Suppressor macrophage treated with lipopolysaccharide for 4 hours (primary cell): ENCODE measurements at regions not wholly inside any gene's neighbourhood (a gene's known extent, or its start where the extent isn't known, plus 50 kb on each side); places are given as distances from the start of the nearest gene placed in this dataset.

ENCODE experiments used
- DNase-seq: peaks from one replicate; pipeline ENCODE4 v3.0.0-alpha.2; 2020

DNA sequence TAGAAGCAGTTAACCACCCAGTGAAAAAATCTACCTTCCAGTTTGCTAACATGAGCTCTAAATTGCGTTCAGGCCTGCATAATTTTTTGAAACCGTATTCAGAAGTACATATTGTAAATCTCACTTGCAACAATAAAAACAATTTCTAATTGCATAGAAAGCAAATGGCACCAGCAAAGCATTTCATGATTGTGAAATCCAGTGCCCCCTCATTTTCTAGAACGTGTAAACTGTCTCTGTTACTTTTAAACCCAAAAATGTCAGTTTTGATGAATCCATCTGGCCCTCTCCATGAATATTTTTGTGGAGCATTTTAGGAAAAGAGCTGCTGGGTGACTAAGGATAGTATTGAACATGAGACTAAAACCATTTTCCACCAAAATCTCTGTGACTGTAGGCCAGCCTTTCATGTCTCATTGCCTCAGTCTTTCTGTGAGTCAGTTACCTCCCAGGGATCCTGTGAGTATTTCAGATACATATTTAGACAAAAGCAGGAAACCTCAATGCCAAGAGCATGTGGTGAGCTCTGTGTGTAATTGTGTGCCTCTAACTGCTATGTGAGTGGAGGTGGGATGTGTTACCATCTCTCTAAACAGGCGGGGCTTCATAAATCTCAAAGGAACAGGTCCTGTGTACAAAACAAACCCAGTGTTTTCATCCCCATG, 477.8 kb upstream of the DCC start:
- DNase-seq: no peak

GRCh38 chr18:51864219-51864965, 475.6 kb upstream of the DCC start:
- DNase-seq: no peak

DNA sequence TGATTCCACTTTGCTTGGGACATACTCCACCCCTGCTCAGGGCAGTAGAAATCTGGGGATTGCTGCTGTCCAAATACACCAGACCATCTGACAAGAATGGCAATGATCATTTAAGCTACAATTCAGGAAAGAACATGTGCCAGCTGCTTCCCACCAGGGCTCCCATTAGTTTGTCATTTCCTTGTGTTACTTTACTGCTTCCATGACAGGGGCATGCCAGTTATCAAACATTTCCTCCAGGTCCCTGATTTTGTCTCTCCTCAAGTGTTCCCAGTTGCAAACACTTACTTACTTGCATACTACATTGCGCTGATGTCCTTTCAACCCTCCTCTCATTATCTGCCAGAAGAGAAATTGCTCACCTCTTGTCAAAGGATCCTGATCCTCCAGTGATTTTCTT, 474.5 kb upstream of the DCC start:
- DNase-seq: no peak

DNA sequence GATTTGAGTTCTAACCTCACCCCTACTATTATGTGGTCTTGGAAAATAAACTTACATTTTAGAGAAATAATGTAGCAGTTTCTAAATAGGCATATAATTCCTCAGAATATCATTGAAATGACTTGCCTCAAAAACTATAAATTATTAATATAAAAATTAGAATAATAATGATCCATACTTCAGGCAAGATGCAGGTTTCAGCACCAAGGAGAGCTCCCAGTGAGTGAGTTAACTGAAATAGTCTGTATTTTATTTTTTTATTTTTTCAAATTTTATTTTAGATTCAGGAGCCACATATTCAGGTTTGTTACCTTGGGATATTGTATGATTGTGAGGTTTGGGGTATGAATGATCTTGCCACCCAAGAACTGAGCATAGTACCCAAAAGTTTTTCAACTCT, 472.2 kb upstream of the DCC start:
- DNase-seq: peak; percentile 5

DNA sequence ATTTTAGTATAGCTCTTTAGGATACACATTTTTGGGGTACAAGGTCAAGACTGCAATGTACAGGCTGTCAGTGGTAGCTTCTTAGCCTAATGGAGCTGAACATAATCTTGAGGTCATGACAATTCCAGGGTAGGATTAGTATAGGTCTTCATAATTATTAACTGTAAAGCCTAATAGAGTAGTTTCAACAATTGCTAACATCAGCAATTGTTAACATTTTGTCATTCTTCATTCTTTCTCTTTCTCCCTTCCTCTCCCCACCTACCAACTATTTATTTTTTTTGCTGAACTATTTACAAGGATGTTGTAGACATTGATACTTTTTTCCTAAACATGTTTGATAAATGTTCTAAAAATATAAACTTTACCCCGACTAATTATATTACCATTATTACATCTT, 461.3 kb upstream of the DCC start:
- no peak for DNase-seq

DNA sequence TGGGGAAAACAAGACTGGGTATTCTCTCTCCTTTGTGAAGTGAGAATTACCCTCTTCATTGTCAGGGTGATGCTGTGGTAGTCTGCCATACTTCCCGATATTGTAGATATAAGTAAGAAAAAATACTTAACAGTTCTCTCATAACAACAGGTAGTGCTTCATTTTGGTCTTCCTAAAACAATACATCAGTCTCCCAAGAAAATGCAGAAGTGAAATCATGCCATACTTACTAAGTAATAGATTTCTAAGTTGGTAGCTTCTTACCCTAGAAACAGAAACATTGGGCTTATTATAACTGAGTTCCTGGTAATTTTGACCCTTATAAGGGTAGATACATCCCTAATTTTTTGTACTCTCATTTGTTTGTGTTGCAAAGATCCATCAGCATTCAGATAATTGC, 460.7 kb upstream of the DCC start:
- no peak for DNase-seq

GRCh38 chr18:51881394-51881793, 458.6 kb upstream of the DCC start:
- no peak for DNase-seq

- DNase-seq: no peak
These were observed 456.0 kb upstream of the DCC start for GRCh38 chr18:51884039-51884438.

DNA sequence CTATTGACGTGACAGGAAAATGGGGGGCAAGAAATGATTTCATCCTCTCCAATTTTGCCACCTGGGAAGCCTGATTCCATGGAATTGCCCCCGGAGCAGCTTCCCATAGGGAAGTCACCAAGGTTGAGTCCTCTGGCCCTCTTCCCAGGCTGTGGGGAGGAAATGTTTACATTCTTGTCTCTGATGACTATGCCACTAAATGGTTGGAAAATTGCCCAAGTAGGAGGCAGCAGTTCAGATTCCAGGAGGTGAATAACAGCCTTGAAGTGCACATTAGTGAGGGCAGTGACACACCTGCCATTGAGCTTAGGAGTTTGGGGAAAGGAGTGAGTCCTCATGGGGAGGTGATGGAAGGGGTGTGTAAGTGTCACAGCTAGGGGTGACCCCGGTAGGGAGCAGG, 449.2 kb upstream of the DCC start:
- no peak for DNase-seq

DNA sequence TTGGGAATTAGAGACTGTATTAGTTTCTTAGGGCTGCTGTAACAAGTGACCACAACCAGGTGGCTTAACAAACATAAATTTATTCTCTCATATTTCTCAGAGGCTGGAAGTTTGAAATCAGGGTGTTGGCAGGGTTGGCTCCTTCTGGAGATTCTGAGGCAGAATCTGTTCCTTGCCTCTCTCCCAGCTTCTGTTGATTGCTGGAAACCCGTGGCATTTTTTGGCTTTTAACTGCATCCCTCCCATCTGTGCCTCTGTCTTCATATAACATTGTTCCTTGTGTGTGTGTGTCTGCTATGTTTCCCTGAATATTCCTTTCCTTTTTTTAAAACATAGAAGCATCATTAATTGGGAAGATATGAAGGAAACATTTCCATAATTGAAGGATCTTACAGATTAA, 448.1 kb upstream of the DCC start:
- DNase-seq: no peak

DNA sequence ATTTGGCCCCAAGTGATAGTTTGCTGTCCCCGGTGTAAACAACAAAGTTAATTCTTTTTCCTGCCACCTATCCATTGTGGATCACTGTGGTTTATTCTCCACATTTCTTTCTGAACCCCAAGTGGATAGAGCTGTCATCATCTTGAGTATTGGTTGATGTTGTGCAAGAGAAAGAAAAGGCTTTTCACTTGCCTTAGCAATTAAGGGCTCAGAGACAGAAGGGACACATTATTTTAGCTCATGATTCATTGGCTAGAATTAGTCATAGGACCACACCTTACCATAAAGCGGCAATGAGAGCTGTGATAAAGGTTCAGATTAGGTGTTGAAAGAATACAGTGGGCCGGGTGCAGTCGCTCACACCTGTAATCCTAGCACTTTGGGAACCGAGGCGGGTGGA, 442.1 kb upstream of the DCC start:
- DNase-seq: no peak

DNA sequence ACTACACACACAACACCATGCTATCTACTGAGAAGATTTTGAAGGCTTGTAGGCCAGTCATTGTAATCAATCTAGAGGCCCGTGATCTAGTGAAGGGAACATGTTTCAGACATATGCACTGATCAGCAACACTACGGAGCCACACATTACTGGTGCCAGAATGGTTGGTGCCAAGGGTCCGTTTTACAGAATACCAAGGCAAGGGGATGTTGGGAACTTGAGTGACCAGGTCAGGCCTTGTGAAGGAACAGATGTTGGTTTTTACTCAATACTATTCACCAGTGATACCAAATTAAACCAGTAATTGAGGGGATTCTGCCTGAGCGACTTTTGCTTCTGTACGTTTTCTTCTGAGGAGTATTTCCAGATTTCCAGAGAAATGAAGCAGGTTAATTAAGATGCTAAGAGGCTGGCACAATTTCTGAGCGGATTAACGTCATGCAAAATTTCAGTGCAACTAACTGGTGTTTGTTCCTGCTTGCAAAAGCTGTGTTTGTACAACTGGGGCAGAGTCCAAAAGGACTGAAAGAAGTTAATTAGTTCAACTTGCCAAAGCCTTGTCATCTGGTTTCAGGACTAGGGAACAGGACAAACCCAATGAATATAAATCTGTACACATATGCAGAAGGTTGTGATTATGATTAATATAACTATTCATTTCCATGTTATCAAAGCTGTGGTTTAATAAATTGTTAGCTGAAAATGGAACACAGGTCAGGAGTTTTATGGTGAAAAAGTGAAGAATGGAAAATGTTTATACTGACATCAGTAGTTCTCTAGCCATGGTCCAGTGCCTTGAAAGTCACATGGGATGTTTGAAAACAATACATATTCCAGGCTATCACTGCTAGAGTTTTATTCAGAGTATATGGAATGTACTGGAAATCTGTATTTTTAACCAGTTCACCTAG, 432.1 kb upstream of the DCC start:
- no peak for DNase-seq

DNA sequence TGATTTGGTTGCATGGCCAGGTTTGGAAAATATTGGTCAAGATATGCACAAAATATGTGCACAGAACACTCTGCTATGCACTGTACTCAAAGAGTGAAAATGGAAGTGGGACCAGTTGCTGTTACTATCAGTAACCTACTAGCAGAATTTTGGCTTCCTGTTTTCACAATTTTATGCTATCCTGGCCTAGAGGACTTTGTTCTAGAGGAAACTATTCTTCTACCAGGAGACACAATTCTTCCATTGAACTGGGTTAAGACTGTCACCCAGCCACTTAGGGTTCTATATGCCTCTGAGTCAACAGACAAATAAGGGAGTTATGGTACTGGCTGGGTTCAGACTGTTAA, 431.4 kb upstream of the DCC start:
- DNase-seq: no peak

- no peak for DNase-seq
These were observed 428.4 kb upstream of the DCC start for GRCh38 chr18:51911584-51911983.

DNA sequence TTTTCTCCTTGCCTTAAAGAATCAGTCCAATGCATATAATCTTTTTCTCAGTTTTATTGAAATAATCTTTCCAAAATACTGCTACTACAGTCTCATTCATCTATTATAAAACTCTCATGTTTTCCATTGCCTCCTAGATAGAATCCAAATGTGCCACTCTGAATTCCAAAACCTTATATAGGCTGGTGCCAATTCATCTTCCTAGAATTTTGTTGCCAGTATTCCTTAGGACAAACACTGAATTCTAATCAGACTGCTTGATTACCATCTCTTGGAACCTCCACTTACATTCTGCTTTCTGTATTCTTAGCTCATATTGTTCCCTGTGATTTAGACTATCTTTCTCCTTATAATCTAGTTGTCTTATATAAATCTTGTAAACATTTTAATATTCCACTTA, 427.6 kb upstream of the DCC start:
- no peak for DNase-seq

DNA sequence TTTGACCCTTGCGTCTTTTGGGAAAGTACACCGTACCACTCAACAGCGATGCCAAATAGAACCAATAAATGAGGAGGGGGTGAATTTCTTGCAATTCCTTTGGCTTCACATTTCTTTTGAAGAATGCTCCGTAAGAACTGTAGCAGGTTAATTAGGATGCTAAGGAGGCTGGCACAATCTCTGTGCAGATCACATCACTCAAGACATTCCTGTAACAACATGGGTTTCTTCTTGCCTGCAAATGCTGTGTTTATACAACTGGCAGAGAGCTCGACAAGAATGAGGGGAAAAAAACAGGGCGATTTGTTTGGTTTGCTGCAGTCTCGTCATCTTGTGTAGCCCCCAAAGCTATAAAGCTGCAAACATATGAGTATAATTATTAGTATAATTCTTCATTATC, 424.8 kb upstream of the DCC start:
- DNase-seq: no peak

DNA sequence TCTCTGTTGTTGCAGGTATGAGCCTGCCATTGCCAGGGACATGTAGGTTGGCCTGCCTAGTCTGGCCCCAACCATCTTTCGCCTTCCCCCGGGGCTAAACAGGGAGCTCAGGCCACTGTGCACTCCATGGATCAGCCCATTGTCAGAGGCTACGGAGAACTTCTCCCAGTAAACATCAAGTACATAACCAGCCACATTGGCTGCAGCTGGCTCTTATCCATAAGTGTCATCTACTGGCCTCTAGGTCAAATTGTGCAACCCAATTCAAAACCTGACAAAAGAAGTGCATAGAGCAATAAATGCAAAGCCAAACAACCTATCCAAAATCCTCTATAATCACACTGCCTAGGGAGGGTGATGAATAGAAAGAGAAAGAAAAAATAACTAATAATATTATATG, 418.1 kb upstream of the DCC start:
- no peak for DNase-seq

GRCh38 chr18:51933903-51934302, 406.1 kb upstream of the DCC start:
- no peak for DNase-seq

DNA sequence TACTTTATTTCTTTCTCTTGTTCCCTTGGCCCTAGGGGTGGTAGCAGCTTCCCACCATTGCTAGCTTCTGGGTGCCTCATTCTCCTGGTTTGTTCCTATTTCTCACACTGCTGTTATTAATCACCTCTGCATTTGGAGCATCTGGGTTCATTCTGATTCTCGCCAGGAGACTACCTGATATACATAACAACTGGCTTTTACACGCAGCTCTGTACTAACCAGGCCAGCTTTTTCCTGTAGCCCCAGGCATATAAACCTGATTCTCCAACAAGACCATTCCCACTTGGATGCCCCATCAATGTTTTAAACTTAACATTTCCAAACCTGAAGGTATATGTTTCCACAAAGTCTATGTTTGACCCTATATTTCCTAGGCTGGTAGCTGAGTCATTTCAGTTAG, 403.9 kb upstream of the DCC start:
- no peak for DNase-seq

DNA sequence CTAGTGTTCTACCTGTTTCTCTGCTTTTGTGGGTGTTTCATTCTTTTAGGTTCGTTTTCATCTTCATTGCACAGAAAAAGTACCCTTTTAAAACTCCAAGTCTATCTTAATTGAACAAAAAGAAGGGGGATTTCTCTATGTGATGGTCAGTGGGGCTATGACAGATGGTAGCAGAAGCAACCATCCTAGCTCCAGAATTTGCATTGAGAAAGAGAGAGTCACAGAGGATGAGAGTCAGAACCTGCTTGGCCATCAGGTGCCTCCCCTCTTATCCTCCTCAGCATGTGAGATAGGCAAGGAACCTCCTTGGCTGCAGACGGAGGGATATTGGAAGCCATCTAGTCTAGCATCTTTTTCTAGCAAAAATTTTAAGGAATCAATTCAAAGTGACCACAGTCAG, 398.0 kb upstream of the DCC start:
- no peak for DNase-seq

DNA sequence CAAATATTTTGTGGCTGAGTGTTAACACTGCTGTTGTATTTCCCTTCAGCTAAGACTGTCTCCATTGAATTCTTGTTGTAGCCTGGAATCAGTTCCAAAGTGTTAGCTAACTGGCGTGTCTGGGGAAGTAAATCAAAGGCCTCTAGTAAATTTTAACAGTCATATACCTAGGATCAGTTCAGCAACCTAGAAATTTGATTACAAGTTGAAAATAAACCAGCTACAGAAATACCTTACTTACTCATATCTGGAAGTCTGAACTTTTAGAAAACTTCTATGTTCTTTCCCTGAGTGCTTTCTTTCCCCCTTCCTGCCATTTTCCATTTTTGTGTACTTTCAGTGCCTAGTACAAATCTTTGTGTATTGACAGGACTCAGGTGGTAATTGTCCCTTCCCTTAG, 396.7 kb upstream of the DCC start:
- DNase-seq: no peak

GRCh38 chr18:51946946-51947345, 393.1 kb upstream of the DCC start:
- no peak for DNase-seq

GRCh38 chr18:51952844-51953243, 387.2 kb upstream of the DCC start:
- DNase-seq: no peak

DNA sequence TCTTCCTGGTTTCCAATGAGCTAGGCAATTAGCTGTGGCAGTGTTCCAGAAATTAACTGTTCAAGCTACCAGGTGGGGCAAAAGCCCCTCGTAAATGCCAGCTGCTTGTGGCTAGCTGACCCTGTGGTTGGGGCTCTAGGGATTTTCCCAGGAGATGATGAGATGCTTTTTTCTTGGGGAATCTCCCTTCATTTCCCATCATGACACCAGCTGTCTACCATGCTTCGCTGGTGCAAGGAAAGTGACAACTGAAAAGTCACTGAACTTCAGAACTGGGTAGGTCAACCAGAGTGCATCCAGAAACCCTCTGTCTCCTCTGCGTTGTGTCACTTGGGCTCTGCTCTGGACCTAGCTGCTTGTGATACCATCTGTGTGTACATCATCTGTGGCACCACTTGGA, 386.5 kb upstream of the DCC start:
- no peak for DNase-seq
